ENCODE measurements at regions not wholly inside any gene's neighbourhood (a gene's known extent, or its start where the extent isn't known, plus 50 kb on each side); places are given as distances from the start of the nearest gene placed in this dataset.

GRCh38 chr15:59953392-59953883 is 50.7 kb upstream of the FOXB1 start:
- ATAC-seq (no peak), DNase-seq (ENCODE audit: low spot score) (no peak)
- no peaks in the 10 kb centered on the region for H3K9me3 Mint-ChIP-seq
- H3K36me3 Mint-ChIP-seq = peaks cover 4% of the 10 kb centered on the region
- no peak overlapping the region for H3K4me3 Mint-ChIP-seq
- no peak overlapping the region for H3K27ac Mint-ChIP-seq
- peaks cover 0 to 7% of the 10 kb centered on the region in 2 donors for H3K4me1 Mint-ChIP-seq (ENCODE audit: low read depth in 2 of 2)
- H3K27me3 Mint-ChIP-seq = peaks cover 10 to 31% of the 10 kb centered on the region in 2 donors

GRCh38 chr15:59952960-59953359 is 51.2 kb upstream of the FOXB1 start:
- peaks cover 10 to 31% of the 10 kb centered on the region in 2 donors for H3K27me3 Mint-ChIP-seq
- peaks cover 4% of the 10 kb centered on the region for H3K36me3 Mint-ChIP-seq
- DNase-seq (ENCODE audit: low spot score) (no peak), ATAC-seq (no peak)
- H3K9me3 Mint-ChIP-seq = no peaks in the 10 kb centered on the region
- H3K27ac Mint-ChIP-seq = no peak overlapping the region
- H3K4me1 Mint-ChIP-seq (ENCODE audit: low read depth in 2 of 2) = peaks cover 0 to 7% of the 10 kb centered on the region in 2 donors
- no peak overlapping the region for H3K4me3 Mint-ChIP-seq

GRCh38 chr15:59950603-59951388 is 53.3 kb upstream of the FOXB1 start:
- DNase-seq (ENCODE audit: low spot score) (no peak), ATAC-seq (no peak)
- H3K36me3 Mint-ChIP-seq = no peaks in the 10 kb centered on the region
- H3K4me3 Mint-ChIP-seq = no peak overlapping the region
- H3K27ac Mint-ChIP-seq = peak overlapping the region in 1 of 2 donors; percentile 61
- H3K4me1 Mint-ChIP-seq (ENCODE audit: low read depth in 2 of 2) = peaks cover 0 to 7% of the 10 kb centered on the region in 2 donors
- H3K9me3 Mint-ChIP-seq = no peaks in the 10 kb centered on the region
- peaks cover 8 to 19% of the 10 kb centered on the region in 2 donors for H3K27me3 Mint-ChIP-seq

GRCh38 chr15:59948924-59949613 is 55.0 kb upstream of the FOXB1 start:
- Mint-ChIP-seq H3K4me1 (ENCODE audit: low read depth in 2 of 2) (peaks cover 0 to 7% of the 10 kb centered on the region in 2 donors), H3K36me3 (no peaks in the 10 kb centered on the region), H3K27ac (no peak overlapping the region), H3K9me3 (no peaks in the 10 kb centered on the region), H3K4me3 (no peak overlapping the region), H3K27me3 (peaks cover 8 to 10% of the 10 kb centered on the region in 2 donors)
- no peak for ATAC-seq
- DNase-seq (ENCODE audit: low spot score) = no peak

GRCh38 chr15:59946084-59946483 is 58.0 kb upstream of the FOXB1 start:
- peaks cover 0 to 7% of the 10 kb centered on the region in 2 donors for H3K4me1 Mint-ChIP-seq (ENCODE audit: low read depth in 2 of 2)
- DNase-seq (ENCODE audit: low spot score) (no peak), ATAC-seq (no peak)
- no peaks in the 10 kb centered on the region for H3K36me3 Mint-ChIP-seq
- H3K27me3 Mint-ChIP-seq = peaks cover 7 to 14% of the 10 kb centered on the region in 2 donors
- H3K27ac Mint-ChIP-seq = no peak overlapping the region
- no peaks in the 10 kb centered on the region for H3K9me3 Mint-ChIP-seq
- no peak overlapping the region for H3K4me3 Mint-ChIP-seq

GRCh38 chr15:59945036-59945435 is 59.1 kb upstream of the FOXB1 start:
- Mint-ChIP-seq H3K27ac (no peak overlapping the region), H3K9me3 (no peaks in the 10 kb centered on the region), H3K4me3 (no peak overlapping the region), H3K27me3 (peaks cover 11 to 21% of the 10 kb centered on the region in 2 donors), H3K4me1 (ENCODE audit: low read depth in 2 of 2) (peaks cover 0 to 7% of the 10 kb centered on the region in 2 donors), H3K36me3 (no peaks in the 10 kb centered on the region)
- ATAC-seq (no peak), DNase-seq (ENCODE audit: low spot score) (no peak)

GRCh38 chr15:59941612-59942011 is 62.5 kb upstream of the FOXB1 start:
- no peaks in the 10 kb centered on the region for H3K4me1 Mint-ChIP-seq (ENCODE audit: low read depth in 2 of 2)
- H3K4me3 Mint-ChIP-seq = no peak overlapping the region
- no peak overlapping the region for H3K27ac Mint-ChIP-seq
- no peaks in the 10 kb centered on the region for H3K36me3 Mint-ChIP-seq
- H3K9me3 Mint-ChIP-seq = no peaks in the 10 kb centered on the region
- ATAC-seq (no peak), DNase-seq (ENCODE audit: low spot score) (no peak)
- H3K27me3 Mint-ChIP-seq = peaks cover 10 to 21% of the 10 kb centered on the region in 2 donors

GRCh38 chr15:59940928-59941327 is 63.2 kb upstream of the FOXB1 start:
- H3K27ac Mint-ChIP-seq = no peak overlapping the region
- no peaks in the 10 kb centered on the region for H3K4me1 Mint-ChIP-seq (ENCODE audit: low read depth in 2 of 2)
- DNase-seq (ENCODE audit: low spot score) (no peak), ATAC-seq (no peak)
- H3K4me3 Mint-ChIP-seq = no peak overlapping the region
- H3K9me3 Mint-ChIP-seq = no peaks in the 10 kb centered on the region
- peaks cover 10 to 21% of the 10 kb centered on the region in 2 donors for H3K27me3 Mint-ChIP-seq
- H3K36me3 Mint-ChIP-seq = no peaks in the 10 kb centered on the region

- Mint-ChIP-seq H3K4me1 (ENCODE audit: low read depth in 2 of 2) (no peaks in the 10 kb centered on the region), H3K27ac (no peak overlapping the region), H3K36me3 (no peaks in the 10 kb centered on the region), H3K27me3 (peaks cover 10 to 21% of the 10 kb centered on the region in 2 donors), H3K9me3 (no peaks in the 10 kb centered on the region), H3K4me3 (no peak overlapping the region)
- ATAC-seq (no peak), DNase-seq (ENCODE audit: low spot score) (no peak)
These were observed 63.7 kb upstream of the FOXB1 start for GRCh38 chr15:59940456-59940855.

GRCh38 chr15:59936741-59937140 is 67.4 kb upstream of the FOXB1 start:
- DNase-seq (ENCODE audit: low spot score) (no peak), ATAC-seq (no peak)
- no peaks in the 10 kb centered on the region for H3K36me3 Mint-ChIP-seq
- no peaks in the 10 kb centered on the region for H3K4me1 Mint-ChIP-seq (ENCODE audit: low read depth in 2 of 2)
- H3K27me3 Mint-ChIP-seq = peaks cover 14 to 35% of the 10 kb centered on the region in 2 donors
- H3K4me3 Mint-ChIP-seq = no peak overlapping the region
- H3K27ac Mint-ChIP-seq = no peak overlapping the region
- H3K9me3 Mint-ChIP-seq = no peaks in the 10 kb centered on the region

GRCh38 chr15:59933607-59934006 is 70.5 kb upstream of the FOXB1 start:
- H3K4me3 Mint-ChIP-seq = no peak overlapping the region
- no peak for ATAC-seq
- no peaks in the 10 kb centered on the region for H3K36me3 Mint-ChIP-seq

GRCh38 chr15:59931646-59932261 is 72.4 kb upstream of the FOXB1 start:
- Mint-ChIP-seq H3K27me3 (peaks cover 20 to 55% of the 10 kb centered on the region in 2 donors), H3K4me3 (no peak overlapping the region), H3K27ac (no peak overlapping the region), H3K36me3 (no peaks in the 10 kb centered on the region), H3K4me1 (ENCODE audit: low read depth in 2 of 2) (no peaks in the 10 kb centered on the region), H3K9me3 (no peaks in the 10 kb centered on the region)
- ATAC-seq = no peak
- no peak for DNase-seq (ENCODE audit: low spot score)

More at GRCh38 chr15:59933607-59934006, 70.5 kb upstream of the FOXB1 start:
- Mint-ChIP-seq H3K27ac (no peak overlapping the region), H3K27me3 (peaks cover 15 to 43% of the 10 kb centered on the region in 2 donors), H3K9me3 (no peaks in the 10 kb centered on the region), H3K4me1 (ENCODE audit: low read depth in 2 of 2) (no peaks in the 10 kb centered on the region)
- DNase-seq (ENCODE audit: low spot score) = no peak

- ATAC-seq (no peak), DNase-seq (ENCODE audit: low spot score) (no peak)
- H3K4me1 Mint-ChIP-seq (ENCODE audit: low read depth in 2 of 2) = peaks cover 0 to 3% of the 10 kb centered on the region in 2 donors
- H3K4me3 Mint-ChIP-seq = no peak overlapping the region
- H3K27ac Mint-ChIP-seq = no peak overlapping the region
- peaks cover 17 to 36% of the 10 kb centered on the region in 2 donors for H3K27me3 Mint-ChIP-seq
- no peaks in the 10 kb centered on the region for H3K9me3 Mint-ChIP-seq
- no peaks in the 10 kb centered on the region for H3K36me3 Mint-ChIP-seq
These were observed 79.1 kb upstream of the FOXB1 start for GRCh38 chr15:59924812-59925522.

All from natural killer cell treated with Interleukin-12 subunit alpha and Interleukin-12 subunit beta and Interleukin-15 and Interleukin-18, amount 100 ng/mL, for 72 hours (primary cell).